ENCODE measurements at regions not wholly inside any gene's neighbourhood (a gene's known extent, or its start where the extent isn't known, plus 50 kb on each side); places are given as distances from the start of the nearest gene placed in this dataset.

DNA sequence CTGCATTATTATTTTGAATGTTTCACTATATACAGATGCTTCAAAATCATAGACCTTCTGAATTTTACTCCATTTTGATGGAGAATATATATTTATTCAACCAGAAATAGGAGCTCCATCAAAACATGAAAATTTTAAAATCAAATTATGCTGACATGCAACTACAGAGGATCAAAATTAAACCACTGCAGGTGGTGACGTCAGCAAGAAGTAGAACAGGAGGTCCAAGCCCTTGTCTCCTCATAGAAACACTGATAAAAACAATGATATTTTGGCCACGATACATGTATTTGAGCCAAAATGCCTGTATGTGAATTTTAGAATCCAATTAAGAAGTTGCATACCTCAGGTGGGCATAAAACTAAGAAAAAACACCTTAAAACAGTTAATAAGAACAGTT is 236.6 kb upstream of the FBXL7 start:
- TF ChIP-seq, protein P1, sequence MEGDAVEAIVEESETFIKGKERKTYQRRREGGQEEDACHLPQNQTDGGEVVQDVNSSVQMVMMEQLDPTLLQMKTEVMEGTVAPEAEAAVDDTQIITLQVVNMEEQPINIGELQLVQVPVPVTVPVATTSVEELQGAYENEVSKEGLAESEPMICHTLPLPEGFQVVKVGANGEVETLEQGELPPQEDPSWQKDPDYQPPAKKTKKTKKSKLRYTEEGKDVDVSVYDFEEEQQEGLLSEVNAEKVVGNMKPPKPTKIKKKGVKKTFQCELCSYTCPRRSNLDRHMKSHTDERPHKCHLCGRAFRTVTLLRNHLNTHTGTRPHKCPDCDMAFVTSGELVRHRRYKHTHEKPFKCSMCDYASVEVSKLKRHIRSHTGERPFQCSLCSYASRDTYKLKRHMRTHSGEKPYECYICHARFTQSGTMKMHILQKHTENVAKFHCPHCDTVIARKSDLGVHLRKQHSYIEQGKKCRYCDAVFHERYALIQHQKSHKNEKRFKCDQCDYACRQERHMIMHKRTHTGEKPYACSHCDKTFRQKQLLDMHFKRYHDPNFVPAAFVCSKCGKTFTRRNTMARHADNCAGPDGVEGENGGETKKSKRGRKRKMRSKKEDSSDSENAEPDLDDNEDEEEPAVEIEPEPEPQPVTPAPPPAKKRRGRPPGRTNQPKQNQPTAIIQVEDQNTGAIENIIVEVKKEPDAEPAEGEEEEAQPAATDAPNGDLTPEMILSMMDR (IDR thresholded peaks at IDR 0.05; ENCODE audit: control insufficient read depth, extremely low read depth, insufficient read depth) = no peak
- no peak for DNase-seq (ENCODE audit: low read depth)
- no peak overlapping the region for H3K4me3 ChIP-seq (ENCODE audit: low read depth, low read length)

DNA sequence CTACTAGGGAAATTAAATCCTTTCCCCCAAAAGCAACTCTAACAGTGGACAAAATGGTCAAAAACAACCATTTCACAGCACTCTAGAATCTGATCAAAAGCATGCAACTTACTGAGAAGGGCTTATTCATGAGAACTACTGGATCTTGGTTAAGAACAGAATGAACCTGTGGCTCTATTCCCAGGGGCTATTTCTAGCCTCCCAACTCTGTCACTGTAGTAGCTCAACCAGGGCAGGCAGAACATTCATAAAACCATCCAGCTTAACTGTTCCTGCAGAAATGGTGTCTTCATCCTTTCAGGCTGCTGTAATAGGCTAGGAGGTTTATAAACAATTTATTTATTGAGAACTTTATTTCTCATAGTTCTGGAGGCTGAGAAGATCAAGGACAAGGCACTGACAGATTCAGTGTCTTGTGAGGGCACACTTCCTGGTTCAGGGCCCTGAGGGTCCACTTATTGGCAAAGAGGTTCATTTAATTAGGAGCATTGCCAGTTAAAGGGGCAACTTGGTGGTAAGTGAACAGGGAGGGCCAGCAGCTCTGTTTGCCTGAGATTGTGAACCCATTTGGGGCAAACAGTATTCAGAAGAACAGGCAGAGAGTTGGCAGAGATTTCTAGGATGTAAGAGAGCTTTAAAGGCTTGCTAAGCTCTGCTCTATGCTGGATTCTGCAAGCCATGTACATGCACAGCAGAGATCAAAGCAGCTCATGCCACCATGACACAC is 238.5 kb upstream of the FBXL7 start:
- TF ChIP-seq, protein P1 (IDR thresholded peaks at IDR 0.05; ENCODE audit: control insufficient read depth, extremely low read depth, insufficient read depth) = no peak
- DNase-seq (ENCODE audit: low read depth) = no peak
- no peak overlapping the region for H3K4me3 ChIP-seq (ENCODE audit: low read depth, low read length)

DNA sequence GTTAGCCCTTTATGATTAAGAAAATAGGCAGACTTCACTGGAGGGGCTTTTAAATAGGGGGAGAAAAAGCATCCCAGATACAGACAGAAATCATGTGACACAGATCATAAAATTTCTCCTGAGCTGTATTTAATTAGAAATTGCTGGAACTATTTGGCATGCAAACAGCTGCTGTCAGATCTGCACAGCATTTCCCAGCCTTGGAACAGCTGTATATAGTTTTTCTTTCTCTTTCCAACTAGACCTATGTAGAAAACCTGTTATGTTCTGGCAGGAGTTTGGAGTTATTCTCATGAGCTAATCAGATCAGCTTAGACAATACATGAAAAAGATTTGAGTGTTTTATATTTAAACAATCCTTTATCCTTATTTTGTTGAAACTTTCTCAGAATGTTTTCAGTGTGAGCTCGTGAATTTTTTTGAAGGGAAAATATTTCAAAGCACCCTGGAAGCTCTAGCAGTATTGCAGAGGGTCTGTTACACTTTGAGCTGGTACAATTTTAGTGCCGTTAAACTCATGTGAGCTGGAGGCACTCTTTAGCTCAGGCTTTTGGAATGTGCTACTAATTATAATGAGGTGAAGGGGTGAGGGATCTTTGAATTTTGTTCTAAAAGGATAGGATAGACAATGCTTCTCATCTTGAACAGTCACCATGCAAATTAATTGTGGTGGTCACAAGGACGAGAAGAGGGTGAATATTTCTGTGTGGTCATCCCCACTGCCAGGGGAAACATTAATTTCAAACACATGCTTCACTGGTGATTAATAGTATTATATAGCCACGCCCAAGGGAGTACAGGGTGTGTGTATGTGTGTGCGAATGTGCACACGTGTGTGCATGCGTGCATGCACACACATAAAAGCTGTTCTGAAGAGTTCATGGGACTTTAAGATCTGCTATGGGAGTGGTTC is 239.4 kb upstream of the FBXL7 start:
- H3K4me3 ChIP-seq (ENCODE audit: low read depth, low read length) = no peak overlapping the region
- no peak for DNase-seq (ENCODE audit: low read depth)
- TF ChIP-seq, protein P1 (IDR thresholded peaks at IDR 0.05; ENCODE audit: control insufficient read depth, extremely low read depth, insufficient read depth) = no peak

DNA sequence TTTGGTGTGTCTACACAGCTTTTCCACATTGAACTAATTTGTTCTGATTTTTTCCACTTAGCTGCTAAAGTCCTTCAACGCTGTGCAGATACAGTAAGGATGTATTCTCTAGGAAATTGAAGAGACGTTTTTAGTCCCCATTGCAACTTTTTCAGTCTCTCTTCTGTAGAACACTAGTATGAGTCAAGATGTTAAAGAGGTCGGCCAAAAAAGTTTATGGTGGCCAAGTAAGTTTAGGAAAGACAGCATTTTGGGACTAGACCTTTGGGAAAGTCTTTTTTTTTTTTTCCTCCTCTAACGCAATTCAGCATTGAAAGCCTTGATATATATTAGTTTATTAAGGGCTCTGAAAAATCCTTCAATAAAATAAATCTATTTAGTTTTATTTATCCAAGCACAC is 243.5 kb upstream of the FBXL7 start:
- TF ChIP-seq, protein P1 (IDR thresholded peaks at IDR 0.05; ENCODE audit: control insufficient read depth, extremely low read depth, insufficient read depth) = no peak
- DNase-seq (ENCODE audit: low read depth) = no peak

DNA sequence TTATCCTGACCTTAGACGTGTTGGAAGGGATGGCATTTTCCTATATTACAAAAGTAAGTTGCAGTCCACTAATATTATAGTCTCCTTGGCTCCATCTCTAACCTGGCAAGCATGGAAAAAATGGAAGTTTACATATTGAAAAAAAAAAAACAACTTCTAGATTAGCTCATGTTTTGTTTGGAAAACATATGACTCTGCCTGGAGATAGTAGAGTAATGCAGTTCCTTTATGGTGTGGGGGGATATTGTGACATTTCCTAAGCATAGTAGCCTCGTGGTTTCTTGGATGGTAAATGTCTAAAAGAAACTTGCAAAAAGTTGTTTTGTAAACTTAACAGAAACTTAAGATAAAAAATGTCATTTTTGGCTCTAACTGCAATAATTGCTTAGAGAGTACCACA is 244.4 kb upstream of the FBXL7 start:
- TF ChIP-seq, protein P1 (IDR thresholded peaks at IDR 0.05; ENCODE audit: control insufficient read depth, extremely low read depth, insufficient read depth) = no peak
- no peak for DNase-seq (ENCODE audit: low read depth)
- no peak overlapping the region for H3K4me3 ChIP-seq (ENCODE audit: low read depth, low read length)

More for the DNA sequence above, 243.5 kb upstream of the FBXL7 start:
- no peak overlapping the region for H3K4me3 ChIP-seq (ENCODE audit: low read depth, low read length)

DNA sequence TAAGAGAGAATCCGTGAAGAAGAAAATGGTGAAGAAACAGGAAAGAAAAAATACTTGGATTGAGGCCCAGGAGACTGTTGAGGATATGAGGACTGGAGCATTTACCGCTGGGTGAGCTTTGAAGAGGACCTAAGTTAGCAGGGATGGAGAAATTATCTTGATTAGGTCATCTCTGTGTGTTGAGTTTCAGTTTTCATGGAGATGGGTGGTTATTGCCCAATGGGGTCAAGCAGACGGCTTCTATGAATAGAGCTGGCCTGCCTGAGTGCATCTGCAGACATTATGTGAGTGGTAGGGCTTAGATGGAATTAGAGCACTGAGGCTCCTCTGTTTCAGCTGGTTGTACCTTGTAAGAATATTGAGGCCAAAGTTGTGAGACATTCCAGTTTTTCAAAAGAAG is 245.4 kb upstream of the FBXL7 start:
- H3K4me3 ChIP-seq (ENCODE audit: low read depth, low read length) = no peak overlapping the region
- TF ChIP-seq, protein P1 (IDR thresholded peaks at IDR 0.05; ENCODE audit: control insufficient read depth, extremely low read depth, insufficient read depth) = no peak
- no peak for DNase-seq (ENCODE audit: low read depth)
